Hepatocyte (in vitro differentiated cells): ENCODE measurements at regions not wholly inside any gene's neighbourhood (a gene's known extent, or its start where the extent isn't known, plus 50 kb on each side); places are given as distances from the start of the nearest gene placed in this dataset.

Source experiments
- CTCF ChIP-seq: fragments of 200-600 bp; sonication (generic); IDR thresholded peaks from 2 replicates; pipeline ENCODE4 v1.5.1; 2016; ENCODE audit warnings: antibody characterized with exemption, mild to moderate bottlenecking; ENCODE audit not compliant: poor library complexity
- EZH2 ChIP-seq: fragments of 200-600 bp; sonication (generic); IDR thresholded peaks from 2 replicates; pipeline ENCODE4 v1.6.1; 2016; ENCODE audit warnings: antibody characterized with exemption, mild to moderate bottlenecking, borderline replicate concordance
- EZH2phosphoT487 ChIP-seq: fragments of 200-600 bp; sonication (generic); IDR thresholded peaks from one replicate; pipeline ENCODE4 v1.6.1; 2018; ENCODE audit warnings: antibody characterized with exemption, mild to moderate bottlenecking, low read depth, moderate library complexity; ENCODE audit not compliant: unreplicated experiment, severe bottlenecking

- no peak for TF ChIP-seq CTCF
- TF ChIP-seq EZH2phosphoT487, result no peak
- TF ChIP-seq EZH2, result no peak
Measured at GRCh38 chr11:113574171-113574570, 99.0 kb upstream of the DRD2 start.
